WTC11 (cell line): ENCODE measurements at regions not wholly inside any gene's neighbourhood (a gene's known extent, or its start where the extent isn't known, plus 50 kb on each side); places are given as distances from the start of the nearest gene placed in this dataset.

Experiments used
- ATF3 ChIP-seq: sonication (generic); formaldehyde crosslinking; conservative IDR thresholded peaks from 2 replicates; pipeline ENCODE4 v1.8.1; 2022; ENCODE audit warnings: mild to moderate bottlenecking, missing genetic modification reagents
- E2F4 ChIP-seq: sonication (generic); formaldehyde crosslinking; IDR thresholded peaks from 2 replicates; pipeline ENCODE4 v1.8.1; 2022; ENCODE audit warnings: low read depth, mild to moderate bottlenecking, moderate library complexity, missing genetic modification reagents, borderline replicate concordance
- ESRRA ChIP-seq: sonication (generic); formaldehyde crosslinking; IDR thresholded peaks from 2 replicates; pipeline ENCODE4 v1.8.1; 2022; ENCODE audit warnings: mild to moderate bottlenecking, missing genetic modification reagents, borderline replicate concordance
- FOXK1 ChIP-seq: sonication (generic); formaldehyde crosslinking; IDR thresholded peaks from 2 replicates; pipeline ENCODE4 v1.8.0; 2022; ENCODE audit warnings: mild to moderate bottlenecking, moderate library complexity, missing genetic modification reagents
- KAT7 ChIP-seq: sonication (generic); formaldehyde crosslinking; IDR thresholded peaks from 2 replicates; pipeline ENCODE4 v1.8.1; 2023; ENCODE audit warnings: missing genetic modification reagents, mild to moderate bottlenecking, borderline replicate concordance
- MAX ChIP-seq: sonication (generic); formaldehyde crosslinking; IDR thresholded peaks from 2 replicates; pipeline ENCODE4 v1.8.0; 2022; ENCODE audit warnings: mild to moderate bottlenecking, missing genetic modification reagents
- STAT6 ChIP-seq: sonication (generic); formaldehyde crosslinking; conservative IDR thresholded peaks from 2 replicates; pipeline ENCODE4 v1.8.1; 2023; ENCODE audit warnings: mild to moderate bottlenecking, low read depth, missing genetic modification reagents, moderate library complexity
- TCF7 ChIP-seq: sonication (generic); formaldehyde crosslinking; IDR thresholded peaks from 2 replicates; pipeline ENCODE4 v1.8.0; 2022; ENCODE audit warnings: mild to moderate bottlenecking, low read depth, missing genetic modification reagents, moderate library complexity
- TF ChIP-seq, protein P1 (sequence below): fragments of 200-600 bp; IDR thresholded peaks from 2 replicates; pipeline ENCODE4 v1.8.0; 2022; ENCODE audit warnings: antibody characterized with exemption
- TF ChIP-seq, protein P2 (sequence below): sonication (generic); formaldehyde crosslinking; IDR thresholded peaks from 2 replicates; pipeline ENCODE4 v1.8.1; 2023; ENCODE audit warnings: mild to moderate bottlenecking, moderate library complexity, missing genetic modification reagents
- TF ChIP-seq, protein P3 (sequence below): sonication (generic); formaldehyde crosslinking; IDR thresholded peaks from 2 replicates; pipeline ENCODE4 v1.8.1; 2023; ENCODE audit warnings: mild to moderate bottlenecking, missing genetic modification reagents

DNA sequence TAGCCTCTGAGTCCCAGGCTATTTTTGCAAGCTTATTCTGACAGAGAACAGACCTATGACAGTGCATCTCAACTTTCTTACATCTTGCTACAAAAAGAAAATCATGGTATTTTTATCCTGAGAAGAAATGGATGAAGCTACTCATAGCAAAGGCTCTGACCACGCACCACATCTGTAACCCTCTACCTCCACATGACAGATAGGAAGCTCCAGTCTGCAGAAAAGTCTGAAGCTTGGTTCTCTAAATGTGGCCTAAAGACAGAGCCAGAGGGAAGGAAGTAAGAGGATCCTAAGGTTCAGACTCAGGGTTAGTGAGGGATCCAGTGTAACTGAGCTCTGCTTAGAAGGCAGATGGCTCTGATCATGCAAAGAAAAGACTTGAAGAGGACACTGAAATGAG, 58.4 kb upstream of the ABCB5 start:
- TF ChIP-seq STAT6 (no peak), E2F4 (no peak), KAT7 (CRISPR knock-in tag) (no peak), TCF7 (CRISPR knock-in tag) (no peak), FOXK1 (CRISPR knock-in tag) (no peak), ATF3 (no peak), ESRRA (no peak), MAX (CRISPR knock-in tag) (no peak)
- TF ChIP-seq, protein P1, sequence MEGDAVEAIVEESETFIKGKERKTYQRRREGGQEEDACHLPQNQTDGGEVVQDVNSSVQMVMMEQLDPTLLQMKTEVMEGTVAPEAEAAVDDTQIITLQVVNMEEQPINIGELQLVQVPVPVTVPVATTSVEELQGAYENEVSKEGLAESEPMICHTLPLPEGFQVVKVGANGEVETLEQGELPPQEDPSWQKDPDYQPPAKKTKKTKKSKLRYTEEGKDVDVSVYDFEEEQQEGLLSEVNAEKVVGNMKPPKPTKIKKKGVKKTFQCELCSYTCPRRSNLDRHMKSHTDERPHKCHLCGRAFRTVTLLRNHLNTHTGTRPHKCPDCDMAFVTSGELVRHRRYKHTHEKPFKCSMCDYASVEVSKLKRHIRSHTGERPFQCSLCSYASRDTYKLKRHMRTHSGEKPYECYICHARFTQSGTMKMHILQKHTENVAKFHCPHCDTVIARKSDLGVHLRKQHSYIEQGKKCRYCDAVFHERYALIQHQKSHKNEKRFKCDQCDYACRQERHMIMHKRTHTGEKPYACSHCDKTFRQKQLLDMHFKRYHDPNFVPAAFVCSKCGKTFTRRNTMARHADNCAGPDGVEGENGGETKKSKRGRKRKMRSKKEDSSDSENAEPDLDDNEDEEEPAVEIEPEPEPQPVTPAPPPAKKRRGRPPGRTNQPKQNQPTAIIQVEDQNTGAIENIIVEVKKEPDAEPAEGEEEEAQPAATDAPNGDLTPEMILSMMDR: no peak
- TF ChIP-seq, protein P2, sequence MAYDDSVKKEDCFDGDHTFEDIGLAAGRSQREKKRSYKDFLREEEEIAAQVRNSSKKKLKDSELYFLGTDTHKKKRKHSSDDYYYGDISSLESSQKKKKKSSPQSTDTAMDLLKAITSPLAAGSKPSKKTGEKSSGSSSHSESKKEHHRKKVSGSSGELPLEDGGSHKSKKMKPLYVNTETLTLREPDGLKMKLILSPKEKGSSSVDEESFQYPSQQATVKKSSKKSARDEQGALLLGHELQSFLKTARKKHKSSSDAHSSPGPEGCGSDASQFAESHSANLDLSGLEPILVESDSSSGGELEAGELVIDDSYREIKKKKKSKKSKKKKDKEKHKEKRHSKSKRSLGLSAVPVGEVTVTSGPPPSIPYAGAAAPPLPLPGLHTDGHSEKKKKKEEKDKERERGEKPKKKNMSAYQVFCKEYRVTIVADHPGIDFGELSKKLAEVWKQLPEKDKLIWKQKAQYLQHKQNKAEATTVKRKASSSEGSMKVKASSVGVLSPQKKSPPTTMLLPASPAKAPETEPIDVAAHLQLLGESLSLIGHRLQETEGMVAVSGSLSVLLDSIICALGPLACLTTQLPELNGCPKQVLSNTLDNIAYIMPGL (CRISPR knock-in tag): no peak
- TF ChIP-seq, protein P3, sequence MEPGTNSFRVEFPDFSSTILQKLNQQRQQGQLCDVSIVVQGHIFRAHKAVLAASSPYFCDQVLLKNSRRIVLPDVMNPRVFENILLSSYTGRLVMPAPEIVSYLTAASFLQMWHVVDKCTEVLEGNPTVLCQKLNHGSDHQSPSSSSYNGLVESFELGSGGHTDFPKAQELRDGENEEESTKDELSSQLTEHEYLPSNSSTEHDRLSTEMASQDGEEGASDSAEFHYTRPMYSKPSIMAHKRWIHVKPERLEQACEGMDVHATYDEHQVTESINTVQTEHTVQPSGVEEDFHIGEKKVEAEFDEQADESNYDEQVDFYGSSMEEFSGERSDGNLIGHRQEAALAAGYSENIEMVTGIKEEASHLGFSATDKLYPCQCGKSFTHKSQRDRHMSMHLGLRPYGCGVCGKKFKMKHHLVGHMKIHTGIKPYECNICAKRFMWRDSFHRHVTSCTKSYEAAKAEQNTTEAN (CRISPR knock-in tag): no peak
